Immature natural killer cell (primary cell): ENCODE measurements at regions not wholly inside any gene's neighbourhood (a gene's known extent, or its start where the extent isn't known, plus 50 kb on each side); places are given as distances from the start of the nearest gene placed in this dataset.

Source experiments
- DNase-seq, 3 donors: peaks; one replicate each; pipeline ENCODE4 v3.0.0; 2022; ENCODE audit warnings: mixed read lengths in 1 of 3
- H3K27ac Mint-ChIP-seq, 6 donors: one replicate each; pipeline ENCODE4 v1.8.0; 2020; ENCODE audit warnings: mixed read lengths in 6 of 6, mild to moderate bottlenecking in 5 of 6, inconsistent platforms in 4 of 6, moderate library complexity in 3 of 6
- H3K27me3 Mint-ChIP-seq, 3 donors: one replicate each; pipeline ENCODE4 v1.8.0; 2020 to 2021; ENCODE audit warnings: low read depth in 3 of 3, mild to moderate bottlenecking in 3 of 3, mixed read lengths in 3 of 3, moderate library complexity in 3 of 3, inconsistent platforms in 1 of 3
- H3K36me3 Mint-ChIP-seq, 3 donors: one replicate each; pipeline ENCODE4 v1.8.0; 2020; ENCODE audit warnings: mixed read lengths in 3 of 3, inconsistent platforms in 2 of 3, mild to moderate bottlenecking in 2 of 3
- H3K4me1 Mint-ChIP-seq, 2 donors: one replicate each; pipeline ENCODE4 v1.8.0; 2020; ENCODE audit warnings: inconsistent platforms in 2 of 2, mild to moderate bottlenecking in 2 of 2, mixed read lengths in 2 of 2, moderate library complexity in 1 of 2
- H3K4me3 Mint-ChIP-seq, 5 donors: one replicate each; pipeline ENCODE4 v1.8.0; 2020; ENCODE audit warnings: mild to moderate bottlenecking in 5 of 5, mixed read lengths in 5 of 5, inconsistent platforms in 3 of 5, moderate library complexity in 3 of 5
- H3K9me3 Mint-ChIP-seq, 6 donors: one replicate each; pipeline ENCODE4 v1.8.0; 2020; ENCODE audit warnings: mild to moderate bottlenecking in 6 of 6, mixed read lengths in 6 of 6, inconsistent platforms in 4 of 6, moderate library complexity in 3 of 6

GRCh38 chr6:2433266-2433665 lies 187.9 kb upstream of the GMDS start:
- H3K27ac Mint-ChIP-seq, result no peak overlapping the region

DNA sequence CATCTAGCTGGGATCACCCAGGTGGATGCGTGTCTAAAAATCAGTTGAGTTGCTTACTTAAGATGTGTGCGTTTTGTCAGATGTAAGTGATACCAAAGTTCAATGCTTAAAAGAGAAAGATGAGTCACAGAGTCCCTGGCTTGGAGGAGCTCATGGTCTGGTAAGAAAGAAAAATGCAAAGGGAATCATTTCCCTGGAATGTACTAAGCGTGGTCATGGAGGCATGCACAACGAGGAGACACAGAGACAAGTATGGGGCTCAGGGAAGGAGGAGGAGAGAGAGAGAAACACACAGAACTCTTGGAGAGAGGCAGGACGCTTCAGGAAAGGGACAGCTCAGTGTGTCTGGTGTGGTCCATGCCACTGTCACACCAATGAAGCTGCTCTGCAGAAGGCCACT lies 186.9 kb upstream of the GMDS start:
- H3K27ac Mint-ChIP-seq, result no peak overlapping the region
- peaks cover 0 to 2% (median 0%) of the 10 kb centered on the region in 6 donors for H3K9me3 Mint-ChIP-seq
- DNase-seq, result no peak
- H3K36me3 Mint-ChIP-seq, result peaks cover 0 to 8% (median 4%) of the 10 kb centered on the region in 3 donors
- no peak overlapping the region for H3K4me3 Mint-ChIP-seq
- peaks cover 0 to 8% of the 10 kb centered on the region in 2 donors for H3K4me1 Mint-ChIP-seq
- peaks cover 0 to 3% (median 0%) of the 10 kb centered on the region in 3 donors for H3K27me3 Mint-ChIP-seq

More at GRCh38 chr6:2433266-2433665, 187.9 kb upstream of the GMDS start:
- H3K4me3 Mint-ChIP-seq, result no peak overlapping the region
- peaks cover 0 to 2% (median 0%) of the 10 kb centered on the region in 6 donors for H3K9me3 Mint-ChIP-seq
- H3K4me1 Mint-ChIP-seq, result peaks cover 0 to 8% of the 10 kb centered on the region in 2 donors
- H3K27me3 Mint-ChIP-seq, result peaks cover 0 to 3% (median 0%) of the 10 kb centered on the region in 3 donors
- DNase-seq, result no peak
- H3K36me3 Mint-ChIP-seq, result peaks cover 0 to 8% (median 4%) of the 10 kb centered on the region in 3 donors

GRCh38 chr6:2430612-2431011 lies 185.2 kb upstream of the GMDS start:
- Mint-ChIP-seq H3K4me3 (no peak overlapping the region), H3K36me3 (peaks cover 0 to 4% (median 4%) of the 10 kb centered on the region in 3 donors), H3K4me1 (no peaks in the 10 kb centered on the region), H3K9me3 (no peaks in the 10 kb centered on the region), H3K27ac (no peak overlapping the region), H3K27me3 (peaks cover 0 to 3% (median 0%) of the 10 kb centered on the region in 3 donors)
- DNase-seq, result no peak

DNA sequence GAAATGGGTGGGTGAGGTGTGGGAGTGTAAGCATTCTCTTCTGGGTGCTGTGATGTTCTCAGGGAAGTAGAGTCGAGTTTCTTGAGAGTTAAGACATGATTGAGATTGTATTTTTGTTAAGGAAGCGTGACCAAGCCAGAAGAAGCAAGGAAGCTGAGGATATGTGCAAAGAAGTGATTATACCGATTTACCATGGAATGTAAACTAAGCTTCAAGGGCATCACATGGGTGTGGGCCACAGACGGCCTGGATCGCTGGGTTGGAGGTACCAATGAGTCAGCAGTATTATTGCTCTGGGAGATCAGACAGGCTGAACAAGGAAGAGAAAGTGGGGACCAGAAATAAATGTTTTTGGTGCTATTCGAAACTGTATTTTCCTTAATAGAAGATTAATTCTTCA lies 184.1 kb upstream of the GMDS start:
- Mint-ChIP-seq H3K27me3 (peaks cover 0 to 3% (median 0%) of the 10 kb centered on the region in 3 donors), H3K27ac (no peak overlapping the region), H3K4me1 (no peaks in the 10 kb centered on the region), H3K4me3 (no peak overlapping the region), H3K9me3 (peaks cover 0 to 3% (median 0%) of the 10 kb centered on the region in 6 donors), H3K36me3 (peaks cover 0 to 8% (median 4%) of the 10 kb centered on the region in 3 donors)
- DNase-seq, result no peak

- Mint-ChIP-seq H3K36me3 (peaks cover 0 to 9% (median 4%) of the 10 kb centered on the region in 3 donors), H3K4me1 (no peaks in the 10 kb centered on the region), H3K4me3 (no peak overlapping the region), H3K27me3 (peaks cover 0 to 3% (median 0%) of the 10 kb centered on the region in 3 donors), H3K27ac (no peak overlapping the region), H3K9me3 (peaks cover 0 to 3% (median 0%) of the 10 kb centered on the region in 6 donors)
- no peak for DNase-seq
Observed at GRCh38 chr6:2429032-2429431, 183.6 kb upstream of the GMDS start.

DNA sequence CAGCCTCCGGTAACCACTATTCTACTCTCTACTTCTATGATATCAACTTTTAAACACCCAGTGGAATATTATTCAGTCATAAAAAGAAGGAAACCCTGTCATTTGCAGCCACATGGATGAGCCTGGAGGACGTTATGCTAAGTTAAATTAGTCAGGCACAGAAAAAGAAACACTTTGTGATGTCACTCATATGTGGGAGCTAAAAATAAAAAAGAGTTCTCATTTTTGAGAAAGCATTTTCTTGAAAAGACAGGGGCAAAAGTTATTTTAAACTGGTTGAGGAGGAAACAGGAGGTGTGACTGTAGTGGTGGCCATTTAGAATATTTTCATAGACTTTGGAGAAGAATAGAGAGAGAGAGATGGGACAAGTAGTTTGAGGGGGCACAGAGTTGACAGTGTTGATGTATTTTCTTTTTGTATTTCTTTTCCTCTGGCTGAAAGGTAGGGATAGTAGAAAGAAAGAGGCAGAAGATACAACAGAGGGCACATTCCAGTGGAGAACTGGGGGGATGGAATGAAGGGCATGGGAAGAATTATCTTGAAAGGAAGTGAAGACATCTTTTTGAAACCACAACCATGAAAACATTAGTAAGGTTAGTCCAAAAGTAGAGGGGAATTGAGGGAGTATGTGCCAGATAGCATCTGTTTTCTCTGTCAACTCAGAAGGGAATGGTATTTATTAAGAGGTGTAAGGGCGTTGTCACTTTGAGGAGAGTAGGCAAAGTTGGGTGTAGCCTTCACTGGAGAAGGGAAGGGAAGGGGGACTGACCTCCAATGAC lies 181.3 kb upstream of the GMDS start:
- Mint-ChIP-seq H3K27me3 (peaks cover 0 to 2% (median 0%) of the 10 kb centered on the region in 3 donors), H3K27ac (no peak overlapping the region), H3K9me3 (peaks cover 0 to 3% (median 0%) of the 10 kb centered on the region in 6 donors), H3K4me1 (no peaks in the 10 kb centered on the region), H3K36me3 (peaks cover 0 to 5% (median 2%) of the 10 kb centered on the region in 3 donors), H3K4me3 (no peak overlapping the region)
- no peak for DNase-seq

GRCh38 chr6:2416128-2416712 lies 170.8 kb upstream of the GMDS start:
- no peak for DNase-seq
- H3K36me3 Mint-ChIP-seq, result peaks cover 0 to 7% (median 0%) of the 10 kb centered on the region in 3 donors
- H3K9me3 Mint-ChIP-seq, result peaks cover 0 to 2% (median 0%) of the 10 kb centered on the region in 6 donors
- no peak overlapping the region for H3K4me3 Mint-ChIP-seq
- H3K27me3 Mint-ChIP-seq, result peaks cover 0 to 2% (median 0%) of the 10 kb centered on the region in 3 donors
- no peaks in the 10 kb centered on the region for H3K4me1 Mint-ChIP-seq
- no peak overlapping the region for H3K27ac Mint-ChIP-seq

DNA sequence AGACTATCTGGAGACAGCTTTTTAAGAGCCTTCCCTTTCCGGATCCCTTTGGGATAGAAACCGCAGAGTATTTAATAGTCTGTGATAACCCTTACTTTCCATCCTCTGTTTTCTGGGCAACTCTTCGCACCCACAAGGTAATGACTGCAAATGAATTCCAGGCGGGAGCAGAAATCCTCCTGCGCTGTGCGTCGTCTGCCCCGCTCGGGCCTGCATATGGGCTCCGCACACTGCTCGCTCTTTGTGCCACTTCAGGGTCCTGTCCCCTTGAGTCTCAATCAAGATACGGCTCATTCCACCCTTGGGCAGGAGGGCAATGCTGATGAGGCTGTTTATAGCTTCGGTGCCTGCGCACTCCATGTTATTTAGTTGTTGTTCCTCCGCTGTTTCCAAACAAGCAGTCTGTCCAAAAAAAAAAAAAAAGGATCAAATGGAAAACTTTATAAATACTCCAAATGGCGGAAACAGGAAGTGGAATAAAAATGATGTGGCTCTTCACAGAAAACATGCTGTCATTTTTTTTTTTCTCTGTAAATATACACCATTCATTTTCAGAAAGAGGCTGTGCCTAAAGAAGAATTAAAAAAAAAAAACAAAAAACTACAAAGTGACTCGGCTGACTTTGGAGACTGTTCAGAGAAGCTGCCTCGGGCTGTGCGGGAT lies 169.6 kb upstream of the GMDS start:
- H3K27ac Mint-ChIP-seq, result no peak overlapping the region
- no peak for DNase-seq

DNA sequence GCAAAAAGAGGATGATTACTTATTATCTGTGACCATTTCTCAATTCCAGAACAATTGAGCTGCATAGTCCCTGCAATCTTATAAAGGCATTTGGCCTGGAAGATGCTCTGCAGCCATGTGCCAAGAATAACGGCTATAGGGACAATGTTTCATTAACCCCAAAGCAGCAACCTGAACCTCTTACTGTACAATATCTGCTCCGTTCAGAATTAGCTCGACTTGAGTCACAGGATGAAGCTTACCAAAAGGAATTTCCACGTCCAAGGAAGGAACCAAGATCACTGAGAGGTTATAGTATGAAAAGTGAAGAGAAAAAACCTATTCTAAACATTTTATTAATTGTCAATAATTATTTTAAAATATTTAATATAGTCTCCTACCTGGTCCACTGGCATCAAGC lies 167.3 kb upstream of the GMDS start:
- Mint-ChIP-seq H3K27me3 (peaks cover 0 to 2% (median 0%) of the 10 kb centered on the region in 3 donors), H3K4me3 (no peak overlapping the region), H3K36me3 (peaks cover 0 to 7% (median 1%) of the 10 kb centered on the region in 3 donors), H3K4me1 (no peaks in the 10 kb centered on the region), H3K9me3 (peaks cover 0 to 2% (median 0%) of the 10 kb centered on the region in 6 donors), H3K27ac (no peak overlapping the region)
- DNase-seq, result no peak

More for the DNA sequence above, 169.6 kb upstream of the GMDS start:
- Mint-ChIP-seq H3K4me1 (no peaks in the 10 kb centered on the region), H3K27me3 (peaks cover 0 to 2% (median 0%) of the 10 kb centered on the region in 3 donors), H3K36me3 (peaks cover 0 to 7% (median 0%) of the 10 kb centered on the region in 3 donors), H3K4me3 (no peak overlapping the region), H3K9me3 (peaks cover 0 to 2% (median 0%) of the 10 kb centered on the region in 6 donors)

DNA sequence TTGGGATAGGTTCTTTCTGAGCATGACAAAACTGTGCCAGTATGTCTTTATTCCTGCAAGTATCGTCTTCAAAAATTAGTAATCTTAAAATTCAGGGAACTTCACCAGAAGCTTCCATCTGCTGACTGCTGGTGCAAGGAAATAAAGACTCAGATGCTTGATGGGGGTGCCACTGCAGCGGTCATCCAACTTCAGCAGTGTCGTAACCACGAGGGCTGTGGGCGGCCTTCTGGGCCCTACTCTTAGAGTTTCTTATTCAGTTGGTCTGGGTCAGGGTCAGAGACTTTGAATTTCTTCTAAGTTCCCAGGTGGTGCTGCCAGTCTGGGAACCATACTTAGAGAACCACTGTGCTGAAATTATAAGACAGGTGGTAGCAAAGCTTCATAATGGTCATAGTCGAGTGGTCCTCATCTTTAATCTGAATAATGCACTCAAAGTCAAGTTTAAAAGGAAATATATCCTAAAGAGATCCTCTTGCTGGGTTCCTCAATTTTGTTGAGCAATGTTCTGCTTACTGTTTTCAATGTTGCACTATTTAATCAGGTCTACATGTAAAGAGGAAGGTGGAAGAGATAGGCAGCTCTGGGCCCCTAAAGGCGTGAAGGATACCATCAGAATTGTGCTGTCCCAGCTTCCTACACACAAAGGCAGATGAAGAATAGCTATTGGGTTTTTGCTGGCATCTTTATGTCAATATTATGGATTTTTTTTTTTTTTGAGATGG lies 165.4 kb upstream of the GMDS start:
- H3K4me1 Mint-ChIP-seq, result no peaks in the 10 kb centered on the region
- no peak for DNase-seq
- H3K4me3 Mint-ChIP-seq, result no peak overlapping the region
- peaks cover 0 to 15% (median 6%) of the 10 kb centered on the region in 3 donors for H3K36me3 Mint-ChIP-seq
- H3K27ac Mint-ChIP-seq, result no peak overlapping the region
- peaks cover 0 to 2% (median 0%) of the 10 kb centered on the region in 3 donors for H3K27me3 Mint-ChIP-seq
- H3K9me3 Mint-ChIP-seq, result peaks cover 0 to 2% (median 0%) of the 10 kb centered on the region in 6 donors

- no peaks in the 10 kb centered on the region for H3K4me1 Mint-ChIP-seq
Observed at GRCh38 chr6:2407525-2407924, 162.1 kb upstream of the GMDS start.

DNA sequence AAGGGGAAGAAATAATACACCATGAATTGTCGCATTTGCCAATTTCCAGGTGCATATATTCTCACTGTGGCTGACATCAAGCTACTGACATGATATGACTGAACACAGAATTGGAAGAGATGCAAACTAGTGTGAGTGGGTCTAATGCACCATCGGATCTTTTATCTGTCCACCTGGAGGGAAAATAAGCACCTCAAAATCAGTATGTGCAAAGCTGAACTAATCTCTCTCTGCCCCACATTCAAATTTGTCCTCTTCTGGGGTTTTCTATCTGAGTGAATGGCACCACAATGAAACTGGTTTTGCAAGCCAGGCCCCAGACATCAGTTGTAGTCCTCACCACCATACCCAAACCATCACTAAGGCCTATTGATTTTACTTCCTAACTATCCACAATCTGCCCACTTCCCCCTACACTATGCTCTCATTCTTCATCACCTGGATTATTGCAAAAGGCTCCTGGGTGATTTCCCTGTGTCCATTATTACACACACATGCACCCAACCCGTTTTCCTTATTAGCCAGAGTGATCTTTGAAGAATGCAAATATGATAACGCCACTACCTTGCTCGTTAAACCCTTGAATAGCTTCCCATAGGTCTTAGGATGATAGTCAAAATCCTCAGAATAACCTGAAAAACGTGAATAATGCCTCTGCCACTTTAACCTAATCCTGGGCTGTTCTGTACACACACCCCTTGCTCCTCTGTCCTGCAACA lies 159.0 kb upstream of the GMDS start:
- Mint-ChIP-seq H3K27ac (no peak overlapping the region), H3K4me1 (no peaks in the 10 kb centered on the region), H3K36me3 (peaks cover 4 to 26% (median 20%) of the 10 kb centered on the region in 3 donors), H3K9me3 (peaks cover 0 to 2% (median 0%) of the 10 kb centered on the region in 6 donors), H3K4me3 (no peak overlapping the region), H3K27me3 (no peaks in the 10 kb centered on the region)
- DNase-seq, result no peak

More at GRCh38 chr6:2407525-2407924, 162.1 kb upstream of the GMDS start:
- DNase-seq, result no peak
- H3K36me3 Mint-ChIP-seq, result peaks cover 0 to 10% (median 8%) of the 10 kb centered on the region in 3 donors
- peaks cover 0 to 2% (median 0%) of the 10 kb centered on the region in 6 donors for H3K9me3 Mint-ChIP-seq
- no peaks in the 10 kb centered on the region for H3K27me3 Mint-ChIP-seq
- H3K4me3 Mint-ChIP-seq, result no peak overlapping the region
- no peak overlapping the region for H3K27ac Mint-ChIP-seq

DNA sequence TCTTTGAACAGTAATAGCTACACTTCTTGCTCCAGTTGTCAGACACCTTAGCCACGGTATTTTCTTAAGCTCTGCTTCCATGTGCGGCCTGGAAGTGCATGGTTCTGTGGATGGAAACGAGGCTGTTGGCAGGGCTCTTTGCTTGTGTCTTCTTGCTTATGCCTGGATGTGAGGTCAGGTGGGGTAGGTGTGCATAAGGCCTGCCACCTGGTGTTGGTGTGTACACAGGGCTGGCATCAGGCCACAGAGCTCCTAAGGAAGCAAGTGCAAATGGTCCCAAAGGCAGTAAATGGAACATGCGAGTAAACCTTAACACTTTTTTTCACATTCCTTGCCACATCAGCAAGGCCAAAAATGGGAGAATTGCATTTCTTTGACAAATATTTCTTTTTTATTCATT lies 158.1 kb upstream of the GMDS start:
- H3K27ac Mint-ChIP-seq, result no peak overlapping the region
- H3K4me3 Mint-ChIP-seq, result no peak overlapping the region
- H3K36me3 Mint-ChIP-seq, result peaks cover 7 to 26% (median 23%) of the 10 kb centered on the region in 3 donors
- H3K9me3 Mint-ChIP-seq, result peaks cover 0 to 2% (median 0%) of the 10 kb centered on the region in 6 donors
- DNase-seq, result no peak
- no peaks in the 10 kb centered on the region for H3K27me3 Mint-ChIP-seq
- no peaks in the 10 kb centered on the region for H3K4me1 Mint-ChIP-seq
